ENCODE measurements at regions not wholly inside any gene's neighbourhood (a gene's known extent, or its start where the extent isn't known, plus 50 kb on each side); places are given as distances from the start of the nearest gene placed in this dataset.
"Not testable (repeated sequence)": the region's sequence is repeated elsewhere in the genome, so short reads cannot be mapped to it uniquely, and the experiment has no call there.

GRCh38 chr3:34483311-34483887 is 685.0 kb downstream of the PDCD6IP start:
- no peak for DNase-seq

GRCh38 chr3:34504366-34504765 is 705.9 kb downstream of the PDCD6IP start:
- no peak for DNase-seq

- no peak for DNase-seq
Measured at GRCh38 chr3:34504775-34505174, 706.3 kb downstream of the PDCD6IP start.

GRCh38 chr3:34508732-34509131 is 710.3 kb downstream of the PDCD6IP start:
- no peak for DNase-seq

GRCh38 chr3:34511891-34512290 is 713.5 kb downstream of the PDCD6IP start:
- DNase-seq = no peak

GRCh38 chr3:34519008-34519407 is 720.6 kb downstream of the PDCD6IP start:
- not testable (repeated sequence) for DNase-seq

GRCh38 chr3:34531156-34531555 is 732.7 kb downstream of the PDCD6IP start:
- DNase-seq = no peak

GRCh38 chr3:34533451-34533850 is 735.0 kb downstream of the PDCD6IP start:
- DNase-seq = no peak

- DNase-seq = no peak
Measured at GRCh38 chr3:34534013-34534412, 735.6 kb downstream of the PDCD6IP start.

- no peak for DNase-seq
Measured at GRCh38 chr3:34544136-34544535, 745.7 kb downstream of the PDCD6IP start.

GRCh38 chr3:34547297-34547920 is 749.0 kb downstream of the PDCD6IP start:
- DNase-seq = no peak

- no peak for DNase-seq
Measured at GRCh38 chr3:34567266-34567665, 768.8 kb downstream of the PDCD6IP start.

GRCh38 chr3:34568766-34569165 is 770.3 kb downstream of the PDCD6IP start:
- DNase-seq = no peak

- DNase-seq = no peak
Measured at GRCh38 chr3:34569437-34569836, 771.0 kb downstream of the PDCD6IP start.

- no peak for DNase-seq
Measured at GRCh38 chr3:34570916-34571705, 772.7 kb downstream of the PDCD6IP start.

- no peak for DNase-seq
Measured at GRCh38 chr3:34571714-34572113, 773.3 kb downstream of the PDCD6IP start.

- DNase-seq = no peak
Measured at GRCh38 chr3:34575776-34576175, 777.3 kb downstream of the PDCD6IP start.

GRCh38 chr3:34582055-34582454 is 783.6 kb downstream of the PDCD6IP start:
- no peak for DNase-seq

- DNase-seq = no peak
Measured at GRCh38 chr3:34583451-34583850, 785.0 kb downstream of the PDCD6IP start.

GRCh38 chr3:34584971-34585370 is 786.5 kb downstream of the PDCD6IP start:
- no peak for DNase-seq

- DNase-seq = no peak
Measured at GRCh38 chr3:34599595-34599994, 801.2 kb downstream of the PDCD6IP start.

- no peak for DNase-seq
Measured at GRCh38 chr3:34619990-34620389, 821.6 kb downstream of the PDCD6IP start.

- no peak for DNase-seq
Measured at GRCh38 chr3:34626699-34627098, 828.3 kb downstream of the PDCD6IP start.

Data from right lung (tissue), 2 donors.